MG63 (cell line): ENCODE measurements at regions not wholly inside any gene's neighbourhood (a gene's known extent, or its start where the extent isn't known, plus 50 kb on each side); places are given as distances from the start of the nearest gene placed in this dataset.

Experiments used
- DNase-seq: peaks from one replicate; pipeline ENCODE4 v3.0.0-alpha.2; 2020
- H3K27me3 ChIP-seq: fragments of 250-450 bp; sonication (Bioruptor Pico); 2 replicates; pipeline ENCODE4 v1.5.1; 2020; ENCODE audit warnings: mild to moderate bottlenecking, moderate library complexity
- H3K36me3 ChIP-seq: fragments of 250-450 bp; sonication (Bioruptor Pico); 2 replicates; pipeline ENCODE4 v1.5.1; 2020; ENCODE audit warnings: mild to moderate bottlenecking, moderate library complexity
- H3K4me3 ChIP-seq: fragments of 250-450 bp; sonication (Bioruptor Pico); 2 replicates; pipeline ENCODE4 v1.5.1; 2020; ENCODE audit warnings: mild to moderate bottlenecking, moderate library complexity
- H3K9me3 ChIP-seq: fragments of 250-450 bp; sonication (Bioruptor Pico); 2 replicates; pipeline ENCODE4 v1.5.1; 2020; ENCODE audit warnings: mild to moderate bottlenecking, moderate library complexity

DNA sequence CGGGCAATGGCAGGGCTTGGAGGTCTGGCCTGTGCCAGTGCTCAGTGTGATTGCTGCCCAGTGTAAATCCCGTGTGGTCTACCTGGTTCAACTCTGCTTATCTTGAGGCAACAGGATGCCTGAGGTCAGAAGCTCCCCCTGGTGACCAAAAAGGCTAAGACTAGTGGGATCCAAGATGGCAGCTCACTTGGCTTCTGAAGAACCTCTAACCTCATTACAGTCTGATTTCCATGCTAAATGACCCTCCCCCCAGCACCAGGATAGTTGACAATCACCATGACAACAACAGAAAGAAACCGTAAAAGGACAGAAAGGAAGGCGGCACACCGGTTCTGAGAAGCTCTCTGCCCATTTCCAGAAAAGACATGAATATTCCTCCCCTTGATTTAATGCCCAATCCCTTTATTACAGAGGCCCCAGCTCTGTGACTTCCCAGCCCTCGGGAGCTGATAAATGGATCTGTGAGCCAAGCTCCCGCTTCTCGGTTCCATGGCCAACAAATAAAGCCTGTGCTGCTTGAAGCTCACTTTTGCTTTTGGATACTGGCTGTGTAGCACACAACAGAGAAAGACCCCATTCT lies 398.4 kb downstream of the CTTN start:
- Histone ChIP-seq H3K4me3 (no peak overlapping the region), H3K36me3 (no peaks in the 10 kb centered on the region), H3K9me3 (peaks cover 12% of the 10 kb centered on the region), H3K27me3 (no peaks in the 10 kb centered on the region)
- no peak for DNase-seq

DNA sequence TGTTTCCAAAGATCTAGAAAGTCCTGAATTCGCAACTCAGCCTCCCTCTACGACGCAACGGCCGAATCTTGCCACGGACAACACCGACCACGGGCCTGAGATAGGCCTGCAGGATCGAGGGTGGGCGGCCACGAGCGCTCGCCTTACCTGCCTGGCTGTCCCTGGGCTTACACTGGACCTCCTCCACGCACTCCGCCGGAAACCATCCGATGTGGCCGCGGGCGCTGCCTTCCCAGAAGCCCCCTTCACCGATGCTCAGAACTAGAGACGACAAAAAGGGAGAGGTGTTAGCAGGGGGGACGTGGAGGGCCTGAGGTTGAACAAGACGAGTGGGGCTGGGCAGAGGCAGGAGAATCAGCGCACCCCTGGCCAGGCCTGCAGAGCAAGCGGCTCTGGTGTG lies 400.0 kb downstream of the CTTN start:
- Histone ChIP-seq H3K9me3 (peaks cover 6% of the 10 kb centered on the region), H3K4me3 (no peak overlapping the region), H3K27me3 (no peaks in the 10 kb centered on the region), H3K36me3 (no peaks in the 10 kb centered on the region)
- no peak for DNase-seq

DNA sequence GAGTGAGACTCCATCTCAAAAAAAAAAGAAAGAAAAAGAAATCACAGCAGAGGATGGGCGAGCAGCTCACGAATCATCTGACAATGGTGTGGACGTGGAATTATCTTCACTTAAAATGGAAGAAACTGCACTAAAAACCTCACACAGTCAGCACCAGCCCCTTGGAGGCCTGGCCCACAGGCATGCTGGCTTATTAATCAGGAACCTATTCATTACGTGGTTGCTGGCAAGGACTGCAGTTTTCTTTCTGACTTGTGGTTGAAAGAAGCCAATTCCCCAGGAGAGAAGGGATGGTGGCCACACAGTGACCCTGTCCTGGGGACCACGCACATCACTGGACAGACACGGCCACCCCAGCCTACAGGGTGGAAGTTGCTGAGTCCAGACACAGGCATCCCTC lies 401.1 kb downstream of the CTTN start:
- no peaks in the 10 kb centered on the region for H3K27me3 ChIP-seq
- H3K9me3 ChIP-seq = no peaks in the 10 kb centered on the region
- H3K4me3 ChIP-seq = no peak overlapping the region
- H3K36me3 ChIP-seq = no peaks in the 10 kb centered on the region
- DNase-seq = peak; percentile 23

DNA sequence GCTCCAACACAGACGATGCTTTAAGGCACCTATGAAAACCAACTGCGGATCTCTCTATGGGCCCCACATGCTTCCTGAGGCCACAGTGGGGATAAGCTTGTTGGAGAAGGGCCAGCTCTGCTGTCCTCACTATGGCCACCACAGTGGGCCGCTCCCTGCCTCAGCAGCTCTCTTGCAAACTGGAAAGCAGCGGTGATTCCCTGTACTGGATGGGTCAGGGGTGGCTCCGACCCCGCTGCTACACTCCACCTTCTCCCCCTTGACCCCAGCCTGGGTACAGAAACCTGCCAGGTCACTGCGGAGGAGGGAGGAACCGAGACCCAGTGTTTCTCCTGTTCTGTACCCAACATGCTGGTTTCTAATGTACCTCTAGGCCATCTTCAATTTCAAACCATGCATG lies 403.9 kb downstream of the CTTN start:
- Histone ChIP-seq H3K36me3 (no peaks in the 10 kb centered on the region), H3K9me3 (no peaks in the 10 kb centered on the region), H3K4me3 (no peak overlapping the region), H3K27me3 (no peaks in the 10 kb centered on the region)
- no peak for DNase-seq

DNA sequence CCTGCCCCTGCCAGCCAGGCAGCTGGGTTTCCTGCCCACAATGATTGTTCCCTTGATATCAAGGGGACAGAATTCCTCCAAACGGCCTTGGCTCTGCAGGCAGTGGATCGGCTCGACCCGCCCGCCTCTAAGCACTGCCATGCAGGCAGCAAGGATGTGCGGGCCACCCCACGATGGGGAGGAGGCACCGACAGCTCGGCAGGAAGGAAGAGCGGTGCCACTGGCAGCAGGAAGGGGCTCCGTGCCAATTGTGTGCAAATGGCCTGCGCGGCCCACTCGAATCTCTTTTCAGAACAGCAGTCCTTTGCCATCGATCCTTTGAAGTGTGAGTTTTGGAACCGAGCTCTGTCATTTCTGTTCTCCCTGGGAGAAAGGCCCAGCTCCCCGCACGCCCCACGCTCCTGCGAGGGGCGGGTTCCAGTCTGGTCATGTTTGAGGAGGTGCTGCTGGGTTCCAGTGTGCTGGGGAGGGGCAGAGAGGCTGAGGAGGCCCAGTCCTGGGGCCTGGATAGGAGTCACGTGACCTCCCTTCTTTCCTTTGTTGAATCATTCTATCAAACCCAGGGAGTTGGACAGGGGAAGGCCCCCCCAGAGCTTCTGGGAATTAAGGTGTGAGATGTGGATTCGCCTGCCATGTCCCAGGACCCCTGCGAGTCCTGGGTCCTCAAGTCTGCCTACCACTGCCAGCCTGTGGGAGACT lies 406.0 kb downstream of the CTTN start:
- H3K9me3 ChIP-seq = no peaks in the 10 kb centered on the region
- H3K36me3 ChIP-seq = no peaks in the 10 kb centered on the region
- no peaks in the 10 kb centered on the region for H3K27me3 ChIP-seq
- no peak overlapping the region for H3K4me3 ChIP-seq
- DNase-seq = no peak

DNA sequence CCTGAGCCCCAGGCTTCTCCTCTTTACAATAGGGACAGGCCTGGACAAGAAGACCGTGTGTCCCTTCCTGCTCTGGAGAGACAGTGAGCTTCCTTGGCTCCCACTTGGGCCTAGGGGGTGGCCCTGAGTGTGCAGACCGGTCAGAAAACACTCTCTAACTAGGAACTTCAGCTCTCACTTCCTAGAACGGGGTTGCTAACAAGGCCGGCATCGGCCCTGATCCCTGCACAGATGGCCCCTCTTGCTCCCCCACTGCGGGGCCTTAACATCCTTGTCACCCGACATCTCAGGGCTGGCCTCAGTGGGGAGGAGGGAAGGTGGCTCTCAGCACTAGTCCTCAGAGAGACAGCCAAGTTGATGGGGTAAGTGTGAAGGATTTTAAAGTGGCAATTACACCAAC lies 406.9 kb downstream of the CTTN start:
- DNase-seq = no peak
- H3K9me3 ChIP-seq = no peaks in the 10 kb centered on the region
- H3K36me3 ChIP-seq = no peaks in the 10 kb centered on the region
- H3K4me3 ChIP-seq = no peak overlapping the region
- no peaks in the 10 kb centered on the region for H3K27me3 ChIP-seq

DNA sequence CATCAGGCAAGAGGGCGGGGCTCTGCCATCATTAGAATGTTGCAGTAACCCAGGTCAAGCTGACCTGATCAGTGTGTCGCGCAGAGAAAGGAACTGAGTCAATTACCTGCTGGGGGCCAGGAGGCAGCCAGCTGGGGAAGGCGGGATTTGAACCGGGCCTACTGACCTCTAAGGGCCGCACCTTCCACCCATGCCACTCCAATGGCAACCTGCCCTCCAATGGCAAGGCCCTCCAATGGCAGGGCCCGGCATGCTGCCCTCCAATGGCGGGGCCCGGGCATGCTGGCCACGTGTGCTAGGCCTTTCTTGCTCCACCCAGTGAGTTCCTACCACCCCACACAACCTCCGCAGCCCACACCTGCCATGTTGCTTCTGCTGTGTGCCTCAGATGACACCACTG lies 407.6 kb downstream of the CTTN start:
- no peak for DNase-seq
- no peaks in the 10 kb centered on the region for H3K36me3 ChIP-seq
- H3K27me3 ChIP-seq = no peaks in the 10 kb centered on the region
- no peaks in the 10 kb centered on the region for H3K9me3 ChIP-seq
- no peak overlapping the region for H3K4me3 ChIP-seq

DNA sequence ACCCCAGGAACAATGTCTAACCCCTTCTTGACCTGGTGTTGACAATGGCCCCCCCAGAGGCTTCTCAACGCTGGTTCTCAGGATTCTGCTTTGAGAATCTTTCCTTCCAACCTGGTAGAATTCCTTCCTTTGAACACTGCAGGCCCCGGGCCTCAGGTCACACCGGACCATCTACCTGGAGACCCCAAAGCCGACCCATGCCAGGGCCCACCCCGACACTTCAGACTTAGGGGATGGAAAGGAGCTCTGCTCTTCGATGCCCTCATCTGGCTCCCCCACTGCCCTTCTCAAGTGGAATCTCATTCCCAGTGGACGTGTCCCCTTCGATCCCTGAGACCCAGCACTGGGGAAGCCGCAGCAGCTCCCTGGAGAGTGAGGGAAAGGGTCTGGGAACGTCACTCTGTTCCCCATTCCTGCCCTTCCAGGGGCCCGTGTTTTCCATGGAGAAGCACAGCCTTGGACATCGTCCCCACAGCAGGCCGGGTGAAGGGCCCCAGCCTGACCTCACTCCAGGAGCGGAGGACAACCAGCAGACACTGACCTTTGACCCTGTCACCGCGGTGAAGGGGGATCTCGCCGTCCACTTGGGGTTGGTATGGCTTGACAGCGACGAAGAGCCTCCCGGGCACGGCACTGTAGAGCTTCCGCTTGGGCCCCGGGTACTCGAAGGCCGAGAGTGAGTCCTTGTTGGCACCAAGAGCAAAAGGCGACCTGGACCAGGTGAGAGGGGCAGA lies 408.3 kb downstream of the CTTN start:
- Histone ChIP-seq H3K36me3 (no peaks in the 10 kb centered on the region), H3K27me3 (no peaks in the 10 kb centered on the region), H3K9me3 (no peaks in the 10 kb centered on the region), H3K4me3 (no peak overlapping the region)
- DNase-seq = no peak

DNA sequence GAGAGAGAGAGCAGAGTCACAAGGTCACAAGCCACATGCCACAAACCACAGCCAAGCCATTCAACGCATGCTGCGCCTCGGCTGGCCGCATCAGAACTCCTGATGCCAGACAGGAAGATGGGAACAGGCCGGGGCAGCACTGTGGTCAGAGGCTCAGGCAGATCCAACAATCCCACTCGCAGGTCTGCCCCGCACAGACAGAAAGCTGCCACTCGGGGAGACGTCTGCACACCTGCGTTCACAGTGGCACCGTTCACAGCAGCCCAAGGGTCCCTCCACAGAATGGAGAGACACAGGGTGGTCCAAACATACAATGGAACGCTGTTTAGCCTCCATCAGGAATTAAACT lies 408.8 kb downstream of the CTTN start:
- Histone ChIP-seq H3K36me3 (no peaks in the 10 kb centered on the region), H3K9me3 (no peaks in the 10 kb centered on the region), H3K27me3 (no peaks in the 10 kb centered on the region), H3K4me3 (no peak overlapping the region)
- DNase-seq = no peak

DNA sequence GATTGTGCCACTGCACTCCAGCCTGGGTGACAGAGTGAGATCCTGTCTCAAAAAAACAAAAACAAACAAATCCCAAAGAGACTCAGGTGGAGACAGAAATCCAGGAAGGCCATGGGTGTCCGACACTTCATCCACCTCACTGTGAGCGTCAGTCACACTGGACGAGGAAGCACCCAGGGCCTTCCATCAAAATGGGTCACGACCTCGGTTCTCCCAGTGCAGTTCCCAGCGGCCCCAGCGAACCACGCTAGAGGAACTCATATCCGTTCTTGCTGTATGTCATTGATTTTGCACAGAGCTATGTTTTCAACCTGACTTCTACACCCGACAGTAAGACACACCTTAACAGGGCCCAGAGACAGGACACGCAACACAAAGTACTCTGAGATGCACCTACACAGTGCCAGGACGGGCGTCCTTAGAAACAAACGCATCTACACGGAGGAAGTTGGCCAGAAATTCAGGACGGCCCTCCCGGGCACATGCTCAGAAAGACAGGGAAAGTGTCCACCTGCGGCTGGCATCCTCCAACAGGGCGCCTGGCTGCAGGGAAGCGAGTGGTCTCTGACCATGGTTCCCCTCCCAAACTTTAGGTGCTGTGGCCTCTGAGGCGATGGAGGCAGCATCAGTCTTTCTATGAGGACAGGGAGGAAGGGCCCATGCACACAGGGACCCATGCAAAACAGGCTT lies 410.5 kb downstream of the CTTN start:
- H3K27me3 ChIP-seq = no peaks in the 10 kb centered on the region
- no peak for DNase-seq
- no peak overlapping the region for H3K4me3 ChIP-seq
- H3K9me3 ChIP-seq = no peaks in the 10 kb centered on the region
- H3K36me3 ChIP-seq = no peaks in the 10 kb centered on the region

DNA sequence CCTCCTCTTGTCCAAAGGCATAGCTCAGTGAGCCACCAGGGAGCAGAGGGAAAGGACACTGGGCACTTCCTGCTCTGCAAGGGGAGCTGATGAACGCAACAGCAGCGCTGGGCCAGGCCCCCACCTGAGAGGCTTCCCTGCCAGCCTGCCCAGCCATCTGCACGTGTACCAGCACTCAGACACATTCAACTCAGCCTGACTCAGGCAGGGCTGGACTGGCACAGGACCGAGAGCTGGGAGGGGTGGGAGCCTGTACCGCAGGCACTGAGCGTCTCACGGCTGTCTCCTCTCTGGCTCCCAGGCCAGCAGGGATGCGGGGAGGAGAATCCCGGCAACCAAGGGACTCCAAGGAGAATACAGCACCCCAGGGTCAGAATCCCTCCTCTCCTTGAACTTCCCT lies 411.8 kb downstream of the CTTN start:
- peak; percentile 41 for DNase-seq
- no peaks in the 10 kb centered on the region for H3K27me3 ChIP-seq
- no peak overlapping the region for H3K4me3 ChIP-seq
- H3K36me3 ChIP-seq = no peaks in the 10 kb centered on the region
- no peaks in the 10 kb centered on the region for H3K9me3 ChIP-seq

DNA sequence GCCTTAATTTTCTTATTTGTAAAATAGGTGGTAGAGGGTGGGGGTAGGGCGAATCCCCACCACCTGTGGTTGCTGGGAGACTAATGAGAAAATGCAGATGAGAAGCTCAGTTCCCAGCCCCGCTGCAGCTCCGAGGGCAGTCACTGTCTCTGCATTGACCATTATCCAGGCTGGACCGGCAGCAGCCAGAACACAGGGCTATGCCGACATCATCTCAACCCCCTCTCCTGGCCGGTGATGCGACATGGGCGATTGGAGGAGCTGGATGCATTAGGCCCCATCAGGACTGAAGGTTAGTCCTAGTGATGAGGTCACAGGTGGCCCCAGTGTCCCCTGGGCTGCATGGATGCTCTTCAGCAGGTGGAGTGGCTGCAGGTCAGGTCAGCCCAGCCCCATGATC lies 412.4 kb downstream of the CTTN start:
- H3K4me3 ChIP-seq = no peak overlapping the region
- no peaks in the 10 kb centered on the region for H3K27me3 ChIP-seq
- no peaks in the 10 kb centered on the region for H3K36me3 ChIP-seq
- no peaks in the 10 kb centered on the region for H3K9me3 ChIP-seq
- DNase-seq = no peak

DNA sequence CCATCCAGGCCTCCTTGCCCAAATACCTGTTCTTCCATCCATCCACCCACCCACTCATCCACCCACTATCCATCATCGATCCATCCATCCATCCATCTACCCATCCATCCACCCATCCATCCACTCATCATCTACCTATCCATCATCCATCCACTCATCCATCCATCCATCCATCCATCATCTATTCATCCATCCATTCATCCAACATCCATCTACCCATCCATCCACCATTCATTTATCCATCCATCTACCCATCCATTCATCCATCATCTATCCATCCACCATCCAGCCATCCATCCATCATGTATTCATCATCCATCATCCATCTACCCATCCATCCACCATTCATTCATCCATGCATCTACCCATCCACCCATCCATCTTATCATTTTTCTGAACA lies 413.2 kb downstream of the CTTN start:
- Histone ChIP-seq H3K27me3 (no peaks in the 10 kb centered on the region), H3K4me3 (no peak overlapping the region), H3K9me3 (no peaks in the 10 kb centered on the region), H3K36me3 (no peaks in the 10 kb centered on the region)
- no peak for DNase-seq

DNA sequence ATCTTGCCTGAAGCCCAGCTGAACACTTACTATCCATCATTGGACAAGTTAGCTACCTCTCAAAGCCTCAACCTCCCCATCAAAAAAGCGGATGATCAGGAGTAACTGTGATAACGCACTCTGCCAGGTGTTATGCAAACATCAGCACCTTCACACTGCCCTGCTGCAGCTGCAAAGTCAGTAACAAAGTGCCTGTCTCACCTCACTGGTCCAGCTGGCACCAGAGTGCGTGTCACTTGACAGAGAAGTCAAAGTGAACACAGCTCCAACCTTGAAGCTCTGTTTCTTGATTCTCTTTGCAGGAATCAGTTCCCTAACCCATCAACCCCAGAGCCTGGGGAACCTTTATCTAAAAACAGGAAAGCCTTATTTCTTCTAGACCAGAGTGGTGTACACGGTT lies 413.6 kb downstream of the CTTN start:
- H3K9me3 ChIP-seq = no peaks in the 10 kb centered on the region
- no peaks in the 10 kb centered on the region for H3K36me3 ChIP-seq
- H3K4me3 ChIP-seq = no peak overlapping the region
- DNase-seq = no peak
- no peaks in the 10 kb centered on the region for H3K27me3 ChIP-seq

DNA sequence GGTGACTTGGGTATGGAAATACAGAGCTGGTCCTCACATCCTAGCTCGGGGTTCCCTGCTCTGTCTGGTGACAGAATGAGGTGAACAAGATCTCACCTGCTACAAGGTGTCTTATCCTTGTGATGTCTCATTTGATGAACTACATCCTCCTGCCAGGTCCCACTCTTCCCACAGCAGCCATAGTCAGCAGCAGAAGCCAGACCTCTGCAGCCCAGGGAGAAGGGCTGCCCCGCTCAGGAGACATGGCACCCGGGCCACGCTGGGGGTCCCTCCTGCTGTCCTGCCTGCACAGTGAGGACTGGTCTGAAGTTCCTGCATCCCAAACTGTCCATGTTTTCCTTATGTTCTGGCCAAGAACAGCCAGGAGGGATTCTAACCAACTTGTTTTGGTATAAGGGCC lies 414.1 kb downstream of the CTTN start:
- no peaks in the 10 kb centered on the region for H3K9me3 ChIP-seq
- no peaks in the 10 kb centered on the region for H3K36me3 ChIP-seq
- H3K4me3 ChIP-seq = no peak overlapping the region
- DNase-seq = no peak
- H3K27me3 ChIP-seq = no peaks in the 10 kb centered on the region

DNA sequence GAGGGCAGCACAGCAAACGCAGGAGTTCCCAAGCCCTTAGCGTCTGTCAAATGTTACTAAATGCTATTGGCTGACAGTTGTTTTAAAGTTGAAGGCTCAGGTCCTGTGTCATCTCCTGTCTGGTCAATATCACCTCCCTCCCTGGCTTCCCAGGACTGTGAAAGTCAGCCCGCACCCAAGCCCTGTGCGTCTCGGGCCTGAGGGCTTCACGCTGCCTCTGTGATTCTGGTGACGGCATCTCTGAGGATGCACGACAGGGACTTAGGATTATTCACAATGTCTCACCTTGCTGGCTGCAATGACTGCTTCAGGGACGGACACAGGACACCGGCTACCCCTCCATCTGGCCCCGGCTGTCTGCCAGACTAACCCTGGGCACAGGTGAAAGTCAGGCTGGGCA lies 415.3 kb downstream of the CTTN start:
- Histone ChIP-seq H3K27me3 (no peaks in the 10 kb centered on the region), H3K36me3 (no peaks in the 10 kb centered on the region), H3K9me3 (no peaks in the 10 kb centered on the region), H3K4me3 (no peak overlapping the region)
- no peak for DNase-seq

DNA sequence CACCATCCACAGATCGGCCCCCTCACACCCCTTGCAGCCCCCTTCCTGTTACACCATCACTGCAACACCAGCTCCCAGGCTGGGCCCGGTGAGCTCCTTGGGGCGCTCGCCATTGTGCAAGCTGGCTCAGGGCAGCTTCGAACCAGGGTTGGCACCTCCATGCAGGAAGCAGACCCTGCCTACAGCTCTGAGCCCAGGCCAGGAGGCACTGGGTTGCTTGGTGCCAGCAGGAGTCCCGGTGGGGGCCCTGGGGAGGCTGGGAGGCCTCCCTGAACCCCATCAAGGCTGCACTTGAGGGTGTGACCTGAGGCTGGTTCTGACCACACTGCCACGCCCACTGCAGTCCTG lies 417.1 kb downstream of the CTTN start:
- no peak for DNase-seq
- Histone ChIP-seq H3K27me3 (no peaks in the 10 kb centered on the region), H3K4me3 (no peak overlapping the region), H3K36me3 (no peaks in the 10 kb centered on the region), H3K9me3 (no peaks in the 10 kb centered on the region)
